GM21737 (cell line): ENCODE measurements at regions not wholly inside any gene's neighbourhood (a gene's known extent, or its start where the extent isn't known, plus 50 kb on each side); places are given as distances from the start of the nearest gene placed in this dataset.

Source experiments
- ATAC-seq: cut with Tn5 transposase; IDR thresholded peaks from one replicate; pipeline ENCODE4 v1.9.1; 2021; ENCODE audit warnings: mild to moderate bottlenecking, moderate library complexity; ENCODE audit not compliant: unreplicated experiment

DNA sequence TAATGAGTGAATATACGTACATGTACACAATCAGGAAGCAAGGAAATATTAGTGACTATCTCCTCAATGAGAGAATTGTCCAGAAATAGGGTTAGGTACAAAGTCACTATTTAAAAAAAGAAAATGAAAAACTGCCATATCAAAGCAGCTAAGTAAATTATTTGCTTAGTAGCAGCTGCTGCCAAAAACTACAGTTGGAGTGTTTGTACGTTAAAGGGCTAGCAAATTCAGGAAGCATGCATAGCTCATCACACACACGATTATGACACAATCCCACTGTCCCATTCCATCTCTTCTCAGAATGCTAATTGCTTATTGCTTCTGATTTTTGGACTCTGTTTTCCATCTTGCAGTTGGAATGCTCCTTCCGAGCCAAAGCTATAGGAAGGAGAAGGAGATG is 2012.5 kb upstream of the LRRTM1 start:
- ATAC-seq = no peak

DNA sequence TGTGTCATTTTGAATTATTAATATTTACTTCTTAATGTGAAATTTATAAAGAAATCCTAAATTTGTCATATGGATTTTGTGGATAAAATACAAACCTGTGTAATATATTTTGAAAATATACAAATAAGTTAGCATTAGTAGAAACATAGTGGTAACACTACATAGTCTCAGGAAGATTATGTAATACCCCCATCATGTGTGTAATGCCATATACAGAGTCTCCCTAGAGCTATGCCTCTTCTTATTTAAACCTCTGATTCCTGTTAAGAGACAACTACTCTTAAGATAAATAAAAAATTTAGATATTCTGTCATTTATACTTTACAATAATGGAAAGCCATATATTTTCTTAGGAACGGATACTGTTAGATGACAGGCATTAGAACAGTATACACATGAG is 2012.0 kb upstream of the LRRTM1 start:
- no peak for ATAC-seq

- no peak for ATAC-seq
These were observed 2010.4 kb upstream of the LRRTM1 start for GRCh38 chr2:82314836-82315472.

DNA sequence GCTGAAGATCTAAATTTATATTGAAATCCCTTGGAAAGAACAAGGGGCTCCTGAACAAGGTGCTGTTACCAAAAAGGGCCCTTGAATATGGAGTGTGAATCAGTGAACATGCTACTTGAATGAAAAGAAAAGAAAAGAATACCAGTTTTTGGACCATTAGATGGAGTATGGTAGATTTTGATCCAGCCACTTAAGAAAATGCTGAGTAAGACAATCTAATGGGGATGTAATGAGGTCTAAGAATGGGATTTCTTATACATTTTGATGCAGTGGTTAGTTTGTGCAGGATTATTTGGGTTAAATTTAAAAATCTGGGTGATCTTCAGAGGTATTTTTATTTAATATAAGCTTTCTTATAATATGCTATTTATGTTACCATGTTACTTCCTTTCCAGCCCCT is 2003.0 kb upstream of the LRRTM1 start:
- no peak for ATAC-seq

DNA sequence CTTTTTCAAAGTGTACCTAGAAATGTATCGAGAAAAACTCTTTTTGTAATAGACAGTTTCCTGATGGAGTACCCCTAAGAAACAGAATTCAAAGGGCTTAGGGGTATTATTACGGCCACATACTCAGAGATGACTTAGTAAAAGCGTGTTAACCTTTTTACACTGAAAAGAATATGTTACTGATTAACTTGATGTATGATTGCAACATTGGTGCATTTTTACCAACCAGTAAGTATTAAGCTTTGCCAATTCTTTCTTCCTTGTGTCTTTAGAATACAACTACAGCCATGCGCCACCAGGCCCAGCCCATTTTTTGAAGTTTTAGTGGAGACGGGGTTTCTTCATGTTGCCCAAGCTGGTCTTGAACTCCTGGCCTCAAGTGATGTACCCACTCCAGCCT is 1997.0 kb upstream of the LRRTM1 start:
- ATAC-seq = no peak

- ATAC-seq = no peak
These were observed 1984.9 kb upstream of the LRRTM1 start for GRCh38 chr2:82289446-82289845.

GRCh38 chr2:82283075-82283474 is 1978.5 kb upstream of the LRRTM1 start:
- no peak for ATAC-seq

GRCh38 chr2:82282111-82282882 is 1977.7 kb upstream of the LRRTM1 start:
- no peak for ATAC-seq

DNA sequence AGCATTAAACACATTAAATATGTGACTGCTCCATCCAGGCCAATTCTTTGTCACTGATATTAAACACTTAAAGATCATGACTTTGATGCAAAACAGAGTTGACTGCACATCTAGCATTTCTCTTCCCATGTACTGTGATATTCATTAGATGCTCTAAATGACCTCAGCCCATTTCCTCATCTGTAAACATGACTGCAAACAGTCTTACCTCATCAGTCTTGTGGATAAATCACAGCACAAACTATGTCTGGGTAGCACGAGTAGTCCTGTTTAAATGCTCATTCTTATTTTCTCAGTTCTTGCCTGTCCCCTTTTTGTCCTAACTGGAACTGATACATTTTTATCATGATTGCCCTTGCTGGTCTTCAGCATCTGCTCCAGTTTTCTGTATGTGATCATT is 1974.8 kb upstream of the LRRTM1 start:
- no peak for ATAC-seq

GRCh38 chr2:82278416-82278815 is 1973.9 kb upstream of the LRRTM1 start:
- ATAC-seq = no peak

DNA sequence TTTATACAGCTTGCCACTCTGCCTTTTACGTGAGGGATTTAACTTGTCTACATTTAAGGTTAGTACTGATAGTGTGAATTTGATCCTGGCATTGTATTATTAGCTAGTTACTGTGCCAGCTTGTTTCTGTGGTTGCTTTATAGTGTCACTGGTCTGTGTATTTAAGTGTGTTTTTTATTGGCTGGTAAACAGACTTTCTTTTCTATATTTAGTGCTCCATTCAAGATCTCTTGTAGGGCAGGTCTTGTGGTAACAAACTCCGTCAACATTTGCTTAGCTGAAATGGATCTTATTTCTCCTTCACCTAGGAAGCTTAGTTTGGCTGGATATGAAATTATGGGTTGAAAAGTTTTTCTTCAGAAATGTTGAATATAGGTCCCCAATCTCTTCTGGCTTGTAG is 1971.0 kb upstream of the LRRTM1 start:
- ATAC-seq = no peak

- no peak for ATAC-seq
These were observed 1963.9 kb upstream of the LRRTM1 start for GRCh38 chr2:82268446-82268845.

- ATAC-seq = no peak
These were observed 1956.0 kb upstream of the LRRTM1 start for GRCh38 chr2:82260521-82260920.

DNA sequence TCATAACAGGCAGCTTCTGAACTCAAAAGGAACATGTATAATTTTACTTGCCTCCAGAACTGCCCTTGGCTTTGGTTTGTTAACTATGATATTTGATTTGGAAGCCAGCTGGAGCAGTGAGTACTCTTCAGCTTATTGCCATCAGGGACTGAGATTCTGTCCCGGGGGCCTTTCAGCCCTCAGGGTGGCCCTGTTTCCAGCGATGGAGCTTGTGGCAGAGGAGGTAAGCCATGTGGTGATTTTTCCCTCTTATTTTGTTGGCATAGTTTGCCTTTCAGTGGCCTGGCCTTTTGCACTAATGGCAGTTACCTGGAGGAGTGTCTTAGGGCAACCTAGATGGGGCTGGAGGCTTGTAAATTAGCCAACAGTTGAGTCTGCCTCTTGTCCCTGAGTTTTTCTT is 1955.0 kb upstream of the LRRTM1 start:
- ATAC-seq = no peak

- ATAC-seq = no peak
These were observed 1953.4 kb upstream of the LRRTM1 start for GRCh38 chr2:82257796-82258555.

DNA sequence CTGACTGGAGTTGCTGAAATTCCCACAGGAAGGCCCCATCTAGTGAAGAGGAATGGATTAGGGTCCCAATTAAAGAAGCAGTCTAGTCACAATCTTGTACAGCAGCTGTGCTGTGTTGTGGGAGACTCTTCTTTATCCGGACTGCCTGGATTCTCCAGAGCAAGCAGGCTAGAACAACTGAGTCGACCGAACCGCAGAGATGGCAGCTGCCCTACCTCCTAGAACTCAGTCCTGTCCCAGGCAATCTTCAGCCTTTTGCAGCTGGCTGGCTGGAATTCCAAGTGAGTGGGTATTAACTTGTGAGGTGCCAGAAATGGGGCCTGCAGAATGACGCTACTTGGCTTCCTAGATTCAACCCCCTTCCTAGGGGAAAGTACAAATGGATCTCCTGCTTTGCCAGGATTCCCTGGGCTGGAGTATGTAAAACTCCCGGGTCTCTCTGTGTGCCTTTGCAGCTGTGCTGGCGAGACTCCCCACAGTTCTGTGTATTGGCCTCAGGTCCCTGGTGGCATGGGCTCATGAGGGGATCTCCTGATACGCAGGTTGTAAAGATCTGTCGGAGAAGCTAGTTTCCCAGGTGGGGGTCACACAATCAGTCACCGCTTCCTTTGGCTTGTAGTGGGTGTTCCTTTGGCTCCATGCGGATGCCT is 1952.6 kb upstream of the LRRTM1 start:
- no peak for ATAC-seq

GRCh38 chr2:82256288-82256687 is 1951.7 kb upstream of the LRRTM1 start:
- no peak for ATAC-seq

- no peak for ATAC-seq
These were observed 1950.2 kb upstream of the LRRTM1 start for GRCh38 chr2:82254728-82255127.

DNA sequence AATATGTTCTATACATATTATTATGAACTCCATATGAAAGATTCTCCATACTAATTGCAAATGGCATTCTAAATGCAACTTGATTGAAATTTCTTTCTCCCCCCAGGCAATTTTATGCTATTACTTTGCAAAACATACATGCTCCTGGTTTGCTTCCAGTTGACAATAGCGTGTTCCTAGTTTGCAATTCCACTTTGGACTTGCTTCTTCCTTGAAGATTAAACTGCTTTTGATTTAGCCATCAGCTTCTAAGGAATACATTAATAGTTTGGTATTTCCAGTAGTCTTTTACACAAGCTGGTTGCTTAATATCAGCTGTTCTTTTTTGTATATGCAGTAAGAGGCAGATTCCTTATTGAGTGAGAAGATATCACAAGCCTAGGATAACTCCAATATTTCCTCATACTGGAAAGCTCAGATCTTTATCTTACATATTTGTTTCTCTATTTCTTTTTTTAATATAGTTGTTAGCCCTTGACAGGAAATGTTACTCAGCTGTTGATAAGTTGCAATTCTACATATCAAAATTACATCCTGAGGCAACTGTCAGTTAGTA is 1941.7 kb upstream of the LRRTM1 start:
- ATAC-seq = no peak

DNA sequence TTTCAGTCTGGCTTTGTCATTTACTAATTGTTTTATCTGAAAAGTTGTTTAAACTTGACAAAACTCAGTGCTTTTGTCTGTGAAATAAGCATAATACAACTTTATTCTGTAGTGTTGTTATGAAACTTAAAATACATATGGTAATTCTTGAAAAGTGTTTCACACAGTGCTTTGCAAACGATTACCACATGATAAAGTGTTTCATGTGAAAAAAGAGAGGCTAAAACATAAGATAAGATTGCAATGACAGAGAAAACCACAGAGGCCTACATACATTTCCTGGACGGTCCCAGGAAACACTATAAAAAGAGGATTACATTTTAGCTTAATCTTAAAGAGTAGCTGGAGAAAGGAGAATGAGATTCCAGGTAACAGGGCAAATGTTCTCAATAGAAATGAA is 1934.6 kb upstream of the LRRTM1 start:
- ATAC-seq = no peak

DNA sequence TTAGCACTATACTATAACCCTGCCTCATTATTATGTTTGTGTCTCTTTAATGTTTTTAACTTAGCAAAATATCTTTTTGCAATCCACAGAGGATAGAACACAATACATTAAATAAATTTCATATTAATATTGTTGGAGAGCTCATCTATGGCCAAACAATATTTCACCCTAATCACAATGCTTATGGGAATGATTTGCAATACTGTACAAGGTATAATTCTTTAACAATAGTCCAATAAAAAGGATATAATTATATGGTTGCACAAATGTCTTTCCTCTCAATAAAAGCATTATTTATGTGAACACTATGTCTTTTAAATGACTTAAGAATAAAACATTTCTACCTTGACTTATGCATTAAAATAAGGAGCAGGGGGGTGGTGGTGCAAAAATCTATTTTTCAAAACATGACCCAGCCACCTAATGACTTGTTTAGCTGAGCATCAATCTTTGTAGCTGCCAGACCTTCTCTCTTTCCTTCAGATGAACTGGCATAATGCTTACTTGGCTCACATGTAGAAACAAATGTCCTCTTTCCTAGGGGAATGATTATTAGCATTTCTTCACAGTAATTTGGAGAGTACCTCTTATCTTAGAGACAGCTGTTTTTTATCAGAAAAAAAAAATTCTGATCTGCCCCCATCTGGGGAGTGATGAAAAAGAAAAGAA is 1933.6 kb upstream of the LRRTM1 start:
- ATAC-seq = no peak
